ENCODE measurements at regions not wholly inside any gene's neighbourhood (a gene's known extent, or its start where the extent isn't known, plus 50 kb on each side); places are given as distances from the start of the nearest gene placed in this dataset.

GRCh38 chr11:26142891-26143290 lies 189.0 kb upstream of the ANO3 start:
- H3K27me3 ChIP-seq (replicated peaks; ENCODE audit: insufficient read depth), result no peaks in the 10 kb centered on the region
- no peak for TF ChIP-seq CTCF (IDR thresholded peaks at IDR 0.05)
- DNase-seq (ENCODE audit: low spot score) (no peak), ATAC-seq (ENCODE audit: insufficient number of reproducible peaks, low FRiP score, low read depth) (no peak)
- no peaks in the 10 kb centered on the region for H3K4me1 ChIP-seq (ENCODE audit: control insufficient read depth in 1 of 2, low read depth in 2 of 2)
- H3K36me3 ChIP-seq, result no peaks in the 10 kb centered on the region
- H3K4me3 ChIP-seq, result no peak overlapping the region
- H3K27ac ChIP-seq, result no peak overlapping the region
- no peaks in the 10 kb centered on the region for H3K9me3 ChIP-seq

- no peaks in the 10 kb centered on the region for H3K27me3 ChIP-seq (replicated peaks; ENCODE audit: insufficient read depth)
- no peak for TF ChIP-seq CTCF (IDR thresholded peaks at IDR 0.05)
- no peaks in the 10 kb centered on the region for H3K4me1 ChIP-seq (ENCODE audit: control insufficient read depth in 1 of 2, low read depth in 2 of 2)
- H3K9me3 ChIP-seq, result no peaks in the 10 kb centered on the region
- no peak overlapping the region for H3K4me3 ChIP-seq
- H3K36me3 ChIP-seq, result no peaks in the 10 kb centered on the region
- DNase-seq (ENCODE audit: low spot score) (no peak), ATAC-seq (ENCODE audit: insufficient number of reproducible peaks, low FRiP score, low read depth) (no peak)
- H3K27ac ChIP-seq, result no peak overlapping the region
Observed at GRCh38 chr11:26143566-26144290, 188.2 kb upstream of the ANO3 start.

- Histone ChIP-seq H3K27ac (no peak overlapping the region), H3K9me3 (no peaks in the 10 kb centered on the region), H3K4me3 (no peak overlapping the region), H3K36me3 (no peaks in the 10 kb centered on the region), H3K27me3 (replicated peaks; ENCODE audit: insufficient read depth) (no peaks in the 10 kb centered on the region), H3K4me1 (ENCODE audit: control insufficient read depth in 1 of 2, low read depth in 2 of 2) (no peaks in the 10 kb centered on the region)
- TF ChIP-seq CTCF (IDR thresholded peaks at IDR 0.05), result no peak
- no peak for DNase-seq (ENCODE audit: low spot score)
- no peak for ATAC-seq (ENCODE audit: insufficient number of reproducible peaks, low FRiP score, low read depth)
Observed at GRCh38 chr11:26144291-26144690, 187.6 kb upstream of the ANO3 start.

- Histone ChIP-seq H3K27ac (no peak overlapping the region), H3K36me3 (no peaks in the 10 kb centered on the region), H3K4me3 (no peak overlapping the region), H3K9me3 (no peaks in the 10 kb centered on the region), H3K27me3 (replicated peaks; ENCODE audit: insufficient read depth) (no peaks in the 10 kb centered on the region), H3K4me1 (ENCODE audit: control insufficient read depth in 1 of 2, low read depth in 2 of 2) (no peaks in the 10 kb centered on the region)
- ATAC-seq (ENCODE audit: insufficient number of reproducible peaks, low FRiP score, low read depth), result no peak
- no peak for DNase-seq (ENCODE audit: low spot score)
- no peak for TF ChIP-seq CTCF (IDR thresholded peaks at IDR 0.05)
Observed at GRCh38 chr11:26144911-26145310, 187.0 kb upstream of the ANO3 start.

- Histone ChIP-seq H3K27me3 (replicated peaks; ENCODE audit: insufficient read depth) (no peaks in the 10 kb centered on the region), H3K27ac (no peak overlapping the region), H3K4me1 (ENCODE audit: control insufficient read depth in 1 of 2, low read depth in 2 of 2) (no peaks in the 10 kb centered on the region), H3K9me3 (no peaks in the 10 kb centered on the region), H3K4me3 (no peak overlapping the region), H3K36me3 (no peaks in the 10 kb centered on the region)
- DNase-seq (ENCODE audit: low spot score) (no peak), ATAC-seq (ENCODE audit: insufficient number of reproducible peaks, low FRiP score, low read depth) (no peak)
- TF ChIP-seq CTCF (IDR thresholded peaks at IDR 0.05), result no peak
Observed at GRCh38 chr11:26149585-26149984, 182.3 kb upstream of the ANO3 start.

Data from thoracic aorta (tissue), 2 donors.